ENCODE measurements at regions not wholly inside any gene's neighbourhood (a gene's known extent, or its start where the extent isn't known, plus 50 kb on each side); places are given as distances from the start of the nearest gene placed in this dataset.
"Not testable (repeated sequence)": the region's sequence is repeated elsewhere in the genome, so short reads cannot be mapped to it uniquely, and the experiment has no call there.

DNA sequence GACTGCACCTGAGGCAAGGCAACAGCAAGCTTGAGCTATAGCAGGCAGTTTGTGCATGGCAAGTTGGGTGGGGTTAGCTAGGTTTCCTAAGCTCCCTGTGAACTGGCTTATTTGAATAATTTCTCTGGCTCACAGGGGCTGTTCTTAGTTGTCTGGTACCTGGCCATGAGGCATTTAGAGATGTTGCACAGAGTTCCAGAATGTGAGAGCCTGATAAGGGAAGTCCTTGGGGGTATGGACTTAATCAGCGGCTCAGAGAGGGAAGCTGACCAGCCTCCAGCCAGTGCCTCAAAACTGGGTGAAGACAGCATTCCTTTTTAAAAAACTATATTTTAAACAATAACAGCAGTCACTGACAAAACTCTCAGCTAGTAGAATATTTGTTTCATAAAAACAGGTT is 307.4 kb downstream of the FZD1 start:
- no peak for DNase-seq

DNA sequence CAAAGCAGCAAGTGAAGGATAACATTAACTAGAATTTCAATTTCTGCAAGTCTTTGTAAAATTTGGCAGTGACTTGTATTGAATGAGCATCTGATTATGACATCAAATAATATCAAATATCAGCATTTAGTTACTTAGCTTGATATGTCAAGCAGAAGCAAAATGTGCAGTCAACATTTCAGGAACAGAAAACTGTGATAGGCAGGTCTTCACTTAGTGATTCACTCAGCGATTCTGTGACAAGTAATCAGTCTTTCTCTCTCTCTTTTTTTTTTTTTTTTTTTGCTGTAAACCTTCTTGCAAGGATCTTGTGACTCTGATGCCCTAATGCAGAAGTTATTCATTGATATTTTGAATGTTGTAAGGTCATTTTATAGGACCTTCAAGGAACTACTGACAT is 307.1 kb downstream of the MTERF1 start:
- DNase-seq, result no peak

DNA sequence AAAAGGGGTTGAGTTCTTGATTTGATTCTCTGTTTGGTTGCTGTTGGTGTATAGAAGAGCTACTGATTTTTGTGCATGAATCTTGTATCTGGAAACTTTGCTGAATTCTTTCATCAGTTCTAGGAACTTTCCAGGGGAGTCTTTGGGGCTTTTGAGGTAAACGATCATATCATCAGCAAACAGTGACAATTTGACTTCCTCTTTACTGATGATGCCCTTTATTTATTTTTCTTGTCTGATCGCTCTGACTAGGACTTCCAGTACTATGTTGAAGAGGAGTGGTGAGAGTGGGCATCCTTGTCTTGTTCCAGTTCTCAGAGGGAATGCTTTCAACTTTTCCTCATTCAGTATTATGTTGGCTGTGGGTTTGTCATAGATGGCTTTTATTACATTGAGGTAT is 304.0 kb downstream of the MTERF1 start:
- not testable (repeated sequence) for DNase-seq

DNA sequence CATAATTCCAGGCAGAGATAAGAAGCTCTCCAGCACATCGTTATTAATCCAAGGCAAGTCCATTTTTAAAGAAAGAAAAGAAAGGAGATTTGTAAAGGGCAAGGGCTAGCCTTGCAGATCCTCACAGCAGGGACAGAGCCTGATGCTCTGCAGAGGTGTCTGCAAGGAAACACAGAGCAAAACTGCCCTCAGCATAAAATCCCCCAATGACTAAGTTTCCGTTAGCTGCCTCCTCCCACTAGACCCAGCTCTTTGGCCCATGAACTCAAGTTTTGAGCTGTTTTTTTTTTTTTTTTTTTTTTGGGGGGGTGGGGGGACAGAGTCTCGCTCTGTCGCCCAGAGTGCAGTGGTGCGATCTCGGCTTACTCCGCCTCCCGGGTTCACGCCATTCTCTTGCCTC is 300.7 kb downstream of the MTERF1 start:
- no peak for DNase-seq

DNA sequence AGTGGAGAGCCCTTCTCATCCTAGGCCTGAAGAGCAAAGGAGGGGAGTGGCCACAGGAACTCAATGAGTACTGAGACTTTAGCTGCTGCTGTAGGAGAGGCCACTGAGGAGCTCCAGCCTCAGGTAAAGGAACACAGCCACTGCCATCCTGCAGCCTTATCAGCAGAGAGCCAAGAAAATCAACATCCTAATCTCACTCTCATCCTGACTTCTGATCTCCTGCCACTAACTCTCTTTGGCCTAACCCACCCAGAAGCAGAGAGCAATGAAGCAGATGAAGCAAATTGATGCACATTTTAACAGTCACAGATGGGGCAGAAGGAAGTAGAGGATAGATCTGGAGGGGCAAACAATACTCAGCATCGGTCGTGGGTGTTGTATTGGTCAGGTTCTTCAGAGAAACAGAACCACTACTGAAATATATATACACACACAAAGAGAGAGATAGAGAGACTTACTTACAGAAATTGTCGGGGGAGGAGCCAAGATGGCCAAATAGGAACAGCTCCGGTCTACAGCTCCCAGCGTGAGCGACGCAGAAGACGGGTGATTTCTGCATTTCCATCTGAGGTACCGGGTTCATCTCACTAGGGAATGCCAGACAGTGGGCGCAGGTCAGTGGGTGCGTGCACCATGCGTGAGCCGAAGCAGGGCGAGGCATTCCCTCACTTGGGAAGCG is 297.6 kb downstream of the MTERF1 start:
- DNase-seq, result no peak

DNA sequence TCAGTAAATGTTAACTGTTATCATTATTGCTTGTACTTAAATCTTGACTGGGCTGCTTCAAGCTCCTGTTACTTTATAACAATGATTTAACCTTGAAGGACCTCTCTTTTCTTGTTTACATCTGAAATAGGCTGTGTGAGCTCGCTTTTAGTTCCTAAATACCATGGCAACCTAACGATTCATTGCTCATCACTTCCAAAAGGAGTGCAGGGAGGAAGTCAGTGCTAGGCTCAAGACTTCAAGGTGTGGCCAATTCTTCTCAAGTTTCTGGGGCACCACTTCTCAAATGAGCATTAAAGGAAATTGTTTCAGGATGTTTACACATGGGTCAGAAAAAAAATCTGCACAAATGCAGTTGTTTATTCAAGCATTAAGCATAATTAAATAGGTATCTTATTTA is 284.2 kb downstream of the MTERF1 start:
- no peak for DNase-seq

DNA sequence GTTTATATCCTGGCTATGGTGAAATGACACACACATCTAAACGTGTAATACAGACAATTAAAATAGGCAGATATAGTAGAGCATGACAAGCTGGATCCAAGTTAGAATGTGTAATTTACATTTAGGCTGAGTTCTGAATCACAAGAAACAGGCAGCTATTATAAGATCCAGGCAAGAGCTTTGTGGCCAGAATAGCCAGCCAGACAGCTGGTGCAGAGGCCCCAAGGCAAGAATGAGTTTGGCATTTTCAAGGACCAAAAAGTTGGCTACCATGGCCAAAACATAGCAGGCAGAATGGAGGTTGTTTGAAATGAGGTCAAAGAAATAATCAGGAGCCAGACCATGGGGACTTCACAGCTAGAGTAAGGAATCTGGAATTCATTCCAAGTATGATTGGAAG is 281.7 kb downstream of the MTERF1 start:
- no peak for DNase-seq

DNA sequence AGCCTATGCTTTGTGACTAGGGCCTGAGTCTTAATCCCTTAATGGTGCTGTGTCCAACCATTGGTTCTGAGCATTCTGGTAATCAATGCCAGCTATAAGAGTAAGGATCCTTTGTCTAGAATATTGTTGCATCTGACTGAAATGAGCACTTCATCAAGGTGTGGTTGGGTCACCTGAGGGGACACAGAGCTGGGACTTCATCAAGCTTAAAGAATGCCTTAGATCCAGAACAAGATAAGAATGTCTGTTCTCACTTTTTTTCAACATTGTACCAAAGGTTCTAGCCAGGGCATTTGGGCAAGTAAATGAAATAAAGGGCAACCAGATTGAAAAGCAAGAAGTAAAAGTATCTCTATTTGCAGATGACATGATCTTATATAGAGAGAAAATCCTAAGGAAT is 280.4 kb downstream of the MTERF1 start:
- no peak for DNase-seq

DNA sequence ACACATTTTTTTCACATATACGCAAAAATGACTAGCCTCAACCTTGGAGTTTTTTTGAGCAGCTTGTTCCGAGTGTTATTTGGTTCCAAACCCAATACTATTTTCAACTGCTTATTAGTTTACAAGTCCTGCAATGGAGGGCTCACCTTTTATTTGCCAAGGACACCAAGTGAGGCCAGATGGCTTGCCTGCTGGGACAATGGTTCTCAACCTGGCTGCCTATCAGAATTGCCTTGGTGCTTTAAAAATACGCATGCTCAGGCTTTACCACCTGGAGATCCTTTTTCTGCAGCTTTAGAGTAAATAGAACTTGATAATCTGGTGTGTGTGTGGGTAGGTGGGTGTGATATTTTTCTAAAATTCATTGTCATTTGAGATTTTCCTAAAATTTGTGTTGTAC is 276.8 kb downstream of the MTERF1 start:
- DNase-seq, result no peak

DNA sequence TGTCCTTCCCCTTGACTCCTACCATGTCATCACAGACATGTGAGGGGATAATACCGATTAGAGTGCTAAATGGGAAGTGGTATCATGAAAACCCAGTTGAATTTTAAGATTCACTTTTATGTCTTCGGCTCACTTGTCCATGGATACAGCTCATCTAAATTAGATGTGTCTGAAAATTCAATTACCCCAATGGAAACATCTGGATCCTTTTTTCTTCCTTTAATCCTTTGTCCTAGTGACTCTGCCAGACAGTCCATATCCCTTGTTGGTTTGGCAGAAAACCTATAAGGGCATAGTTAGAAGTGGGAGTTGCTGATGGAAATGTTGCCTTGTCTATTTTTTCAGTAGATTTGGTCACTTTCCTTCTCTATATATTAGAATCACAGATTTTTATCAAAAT is 271.9 kb downstream of the MTERF1 start:
- no peak for DNase-seq

DNA sequence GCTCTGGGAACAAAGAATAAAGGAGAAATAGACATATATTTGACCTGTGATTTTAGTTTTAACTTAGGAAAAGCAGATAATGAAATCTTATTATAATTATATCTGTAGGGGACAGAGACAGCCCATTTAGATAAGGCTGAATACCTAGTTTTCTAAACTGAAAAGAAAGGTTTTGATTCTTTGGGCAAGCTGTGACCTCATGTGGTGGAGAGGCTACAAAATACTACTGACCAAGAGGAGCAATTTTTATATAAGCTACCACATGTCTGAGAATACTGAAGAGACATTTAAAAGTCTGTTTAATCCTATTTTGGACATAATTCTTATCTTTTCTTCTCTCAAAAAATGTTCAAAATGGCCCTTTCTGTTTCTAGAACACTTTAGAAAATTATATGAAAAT is 271.0 kb downstream of the MTERF1 start:
- DNase-seq, result no peak

DNA sequence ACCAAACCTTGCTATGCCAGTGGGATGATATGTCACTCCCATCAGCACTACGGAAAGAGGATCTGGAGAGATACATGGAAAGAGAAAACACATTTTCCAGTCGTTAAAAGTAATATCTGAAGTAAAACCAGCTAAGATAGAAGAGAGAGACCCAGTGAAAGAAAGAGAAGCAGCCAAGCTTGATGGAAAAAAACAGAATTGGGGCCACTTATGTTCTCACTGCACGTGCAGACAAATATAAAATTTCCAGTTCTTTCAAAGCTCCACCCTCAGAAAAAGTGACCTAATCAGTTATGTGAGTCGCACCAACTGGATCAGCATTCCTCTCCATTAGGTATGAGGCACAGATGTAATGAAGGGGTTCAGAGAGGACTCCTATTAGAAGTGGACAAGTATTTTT is 266.1 kb downstream of the MTERF1 start:
- no peak for DNase-seq

DNA sequence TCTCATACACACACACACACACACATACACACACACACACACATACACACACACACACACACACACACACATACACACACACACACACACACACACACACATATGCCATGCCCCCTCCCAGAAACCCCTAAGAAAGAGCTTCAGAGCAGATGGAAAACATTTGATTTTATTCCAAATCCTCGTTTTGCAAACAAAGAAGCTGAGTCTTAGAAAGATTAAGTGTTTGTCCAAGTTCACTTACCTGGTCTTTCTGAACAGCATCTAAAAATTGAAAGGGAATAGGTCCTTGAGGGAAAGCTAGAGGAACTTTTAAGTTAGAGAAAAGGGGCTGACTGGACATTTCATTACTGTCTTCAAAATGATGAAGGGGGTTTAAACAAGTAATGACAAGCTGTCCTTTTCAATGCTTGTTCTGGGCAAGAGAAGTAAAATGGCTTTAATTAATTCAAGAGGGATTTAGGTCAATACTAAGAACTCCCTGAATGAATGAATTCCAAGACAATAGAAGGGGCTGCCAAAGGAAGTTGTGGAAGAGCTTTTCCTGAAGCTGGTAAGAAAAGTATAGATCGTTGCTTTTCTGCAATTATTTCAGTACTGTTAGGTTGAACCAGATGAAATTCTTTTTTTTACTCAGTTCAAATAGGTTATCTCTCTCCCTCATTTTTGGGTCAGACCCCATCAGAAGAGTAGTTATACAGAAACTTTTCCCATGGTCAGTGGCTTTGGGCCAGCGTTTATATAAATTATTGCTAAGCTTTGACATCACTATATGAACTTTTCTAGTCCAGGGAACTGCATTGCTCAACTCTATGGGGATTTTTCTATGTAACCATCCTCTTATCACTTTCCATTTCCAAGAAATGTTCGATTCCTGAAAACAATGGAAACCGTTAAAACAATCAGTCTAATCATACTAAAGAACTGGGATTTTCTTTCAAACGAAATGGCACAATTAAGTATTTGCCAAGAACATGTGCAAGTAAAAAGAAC is 261.4 kb downstream of the MTERF1 start:
- no peak for DNase-seq

DNA sequence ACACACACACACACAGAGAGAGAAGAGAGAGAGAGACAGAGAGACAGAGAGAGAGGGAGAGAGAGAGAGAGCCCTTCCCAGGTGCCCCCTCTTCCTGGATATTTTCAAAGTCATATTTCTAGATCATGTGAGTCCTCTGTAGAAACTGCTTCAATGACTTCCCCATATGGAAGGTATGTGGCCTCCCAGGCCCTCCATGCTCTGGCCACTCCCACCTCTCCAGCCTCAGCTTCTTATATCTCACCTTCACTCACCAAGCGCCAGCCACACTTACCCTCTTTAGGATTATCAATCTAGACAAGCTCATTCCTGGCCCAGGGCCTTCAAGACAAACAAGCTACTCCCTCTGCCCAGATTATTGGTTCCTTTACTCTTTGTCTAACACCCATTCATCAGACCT is 259.7 kb downstream of the MTERF1 start:
- no peak for DNase-seq

DNA sequence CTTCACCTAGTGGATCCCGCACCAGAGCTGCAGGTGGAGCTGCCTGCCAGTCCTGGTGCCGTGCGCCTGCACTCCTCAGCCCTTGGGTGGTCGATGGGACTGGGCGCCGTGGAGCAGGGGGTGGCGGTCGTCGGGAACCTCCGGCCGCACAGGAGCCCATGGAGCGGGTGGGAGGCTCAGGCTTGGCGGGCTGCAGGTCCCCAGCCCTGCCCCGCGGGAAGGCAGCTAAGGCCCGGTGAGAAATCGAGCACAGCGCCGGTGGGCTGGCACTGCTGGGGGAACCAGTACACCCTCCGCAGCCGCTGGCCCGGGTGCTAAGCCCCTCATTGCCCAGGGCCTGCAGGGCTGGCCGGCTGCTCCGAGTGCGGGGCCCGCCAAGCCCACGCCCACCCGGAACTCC is 253.2 kb downstream of the MTERF1 start:
- not testable (repeated sequence) for DNase-seq

DNA sequence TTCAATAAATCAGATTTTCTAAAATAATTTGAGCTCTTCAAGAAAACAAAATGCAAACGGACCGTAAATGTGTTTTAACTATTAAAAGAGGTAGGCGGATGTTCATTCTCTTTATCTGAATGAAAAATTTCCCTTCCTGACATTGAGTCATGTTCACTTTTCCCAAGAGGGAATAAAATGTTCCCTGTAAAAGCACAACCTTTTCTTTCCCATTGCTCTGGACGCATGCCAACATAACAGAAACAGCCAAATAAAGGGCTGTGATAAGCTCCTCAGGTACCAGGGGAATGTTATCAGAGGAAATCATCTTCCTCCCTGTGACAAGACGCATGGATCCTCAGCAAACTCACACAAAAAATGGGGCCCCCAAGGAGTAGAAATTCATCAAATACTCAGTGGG is 251.8 kb downstream of the MTERF1 start:
- peak; percentile 15 for DNase-seq

DNA sequence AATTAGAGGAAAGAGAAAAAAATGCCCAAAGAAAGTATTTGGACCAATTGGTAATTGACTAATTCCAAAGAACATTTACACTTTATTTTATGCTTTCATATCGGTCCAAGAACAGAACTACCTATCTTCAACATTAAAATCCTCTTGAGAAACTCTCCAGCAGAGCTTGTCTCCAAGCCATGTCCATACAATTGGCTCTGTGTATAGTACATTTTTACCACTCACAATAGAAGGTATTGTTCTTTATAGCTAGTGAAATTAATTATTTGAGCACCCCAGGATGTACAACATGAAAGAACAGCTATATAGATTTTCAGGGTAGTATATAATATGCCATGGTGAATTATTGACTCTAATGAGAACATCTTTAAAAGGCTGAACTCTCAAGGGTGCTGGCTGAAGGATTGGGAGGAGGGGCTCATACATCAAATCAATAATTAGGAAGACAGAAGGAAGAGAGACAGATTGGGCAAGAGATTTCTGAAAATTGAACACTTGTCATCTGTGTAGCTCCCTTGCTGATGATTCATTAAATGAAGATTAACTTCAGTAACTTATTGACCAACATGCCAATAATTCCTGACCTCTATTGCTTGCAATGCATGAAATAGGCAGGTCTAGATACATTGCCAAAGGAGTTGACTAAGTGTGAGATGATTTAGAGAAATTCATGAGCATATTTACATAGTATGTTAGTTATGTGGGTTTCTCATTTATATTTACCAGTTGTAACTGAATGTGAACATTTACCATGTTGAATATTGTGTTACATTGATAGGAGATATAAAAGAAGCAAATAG is 249.7 kb downstream of the MTERF1 start:
- peak; percentile 22 for DNase-seq

DNA sequence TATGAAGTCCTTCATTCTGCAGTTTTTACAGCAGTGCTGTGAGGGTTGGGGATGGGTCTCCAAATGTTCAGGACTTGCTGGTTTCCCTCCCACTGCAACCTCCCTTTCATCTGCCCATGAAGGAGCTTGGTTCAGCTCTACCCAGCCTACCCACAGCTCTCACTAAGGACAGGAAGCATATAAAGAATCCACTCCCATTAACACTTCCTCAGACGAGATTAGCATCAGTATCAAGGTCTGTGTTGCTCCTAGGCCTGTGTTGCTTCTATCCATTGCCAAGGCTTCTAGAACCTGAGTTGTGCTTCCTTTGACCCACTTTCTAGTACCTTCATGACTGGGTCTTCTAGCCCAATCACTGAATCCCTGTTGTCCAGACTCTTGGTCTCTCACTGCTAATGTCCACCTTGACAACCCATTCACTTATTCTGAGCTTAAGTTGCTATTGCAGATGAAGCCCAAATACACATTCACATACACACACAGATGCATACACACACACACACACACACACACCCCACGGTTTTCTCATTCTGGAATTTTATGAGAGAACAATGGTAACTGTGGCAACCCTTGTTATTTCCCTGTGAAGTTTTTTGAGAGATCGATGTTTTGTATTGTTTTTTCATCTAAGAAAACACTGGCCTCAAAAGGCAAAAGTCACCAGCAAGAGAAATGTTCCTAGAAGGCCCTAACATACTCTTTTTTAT is 248.1 kb downstream of the MTERF1 start:
- DNase-seq, result no peak

DNA sequence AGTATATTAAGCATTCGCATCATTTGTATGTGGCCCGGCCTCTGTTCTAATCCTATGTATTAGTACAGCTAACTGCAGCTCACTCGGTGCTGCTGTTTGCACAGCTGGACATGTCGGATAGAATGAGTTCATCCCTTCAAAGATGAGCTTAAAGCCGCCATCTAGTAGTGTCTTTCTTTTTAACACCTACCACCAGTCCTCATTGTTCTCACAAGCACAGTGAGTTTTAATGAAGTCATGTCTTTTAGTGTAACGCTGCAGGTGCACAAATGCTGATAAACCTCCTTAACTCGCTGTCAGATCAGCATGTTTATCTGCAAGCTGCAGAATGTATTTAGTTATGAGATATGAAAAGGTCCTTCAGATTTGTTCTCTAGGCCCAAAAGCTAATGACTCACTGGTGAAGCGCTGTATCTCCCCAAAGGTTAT is 247.5 kb downstream of the MTERF1 start:
- no peak for DNase-seq

DNA sequence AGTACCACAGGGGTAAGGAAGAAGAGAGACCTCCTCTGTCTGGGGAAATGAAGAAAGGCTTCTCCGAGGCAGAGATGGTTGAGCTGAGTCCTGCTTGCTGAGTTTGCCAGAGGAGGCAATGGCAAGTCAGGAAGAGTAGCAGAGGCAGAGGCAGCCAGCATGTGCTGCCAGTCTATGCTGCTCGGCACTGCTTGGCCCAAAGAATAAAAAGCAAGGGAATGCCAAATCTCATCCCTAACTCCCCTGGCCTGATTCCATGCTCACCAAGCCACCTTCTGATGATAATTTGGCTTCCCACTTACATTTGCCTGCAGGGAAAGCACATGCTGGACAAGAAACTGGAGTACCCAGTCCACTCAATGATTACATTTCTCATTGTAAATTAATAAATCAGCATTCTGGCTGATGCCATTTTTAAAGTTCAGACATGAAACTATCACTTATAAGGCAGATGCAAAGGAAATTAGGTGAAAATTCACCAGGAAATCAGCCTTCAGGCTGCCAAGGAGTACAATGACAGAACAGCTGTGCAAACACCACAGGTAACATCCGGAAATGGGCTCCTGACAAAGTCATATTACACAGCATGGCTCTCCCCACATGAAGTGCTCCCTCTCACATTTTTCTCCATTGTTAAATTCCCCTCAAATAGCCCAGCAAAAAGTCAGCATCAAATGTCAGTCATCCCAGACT is 245.9 kb downstream of the MTERF1 start:
- DNase-seq, result no peak

DNA sequence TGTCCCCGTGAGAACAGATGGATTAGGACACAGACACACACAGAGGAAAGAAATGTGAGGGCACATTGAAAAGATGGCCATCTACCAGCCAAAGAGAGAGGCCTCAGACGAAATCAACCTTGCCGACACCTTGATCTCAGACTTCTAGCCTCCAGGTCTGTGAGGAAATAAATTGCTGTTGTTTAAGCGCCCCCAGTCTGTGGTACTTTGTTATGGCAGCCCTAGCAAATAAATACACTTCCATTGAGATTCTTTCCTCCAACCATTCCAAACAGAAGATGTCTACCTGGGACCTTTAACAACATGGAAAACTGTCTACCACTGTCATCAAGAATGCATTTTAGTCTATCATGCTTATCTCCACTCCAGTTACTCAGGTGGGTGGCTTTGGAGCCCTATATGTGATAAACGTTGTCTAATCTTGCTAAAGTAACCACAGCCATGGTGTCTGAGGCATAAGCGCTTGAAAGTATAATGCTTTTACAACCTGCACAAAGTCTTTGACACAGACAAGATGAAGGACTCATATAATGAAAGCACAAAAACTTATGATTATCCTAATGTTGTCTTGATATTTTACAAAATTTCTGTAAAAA is 244.3 kb downstream of the MTERF1 start:
- peak; percentile 32 for DNase-seq

DNA sequence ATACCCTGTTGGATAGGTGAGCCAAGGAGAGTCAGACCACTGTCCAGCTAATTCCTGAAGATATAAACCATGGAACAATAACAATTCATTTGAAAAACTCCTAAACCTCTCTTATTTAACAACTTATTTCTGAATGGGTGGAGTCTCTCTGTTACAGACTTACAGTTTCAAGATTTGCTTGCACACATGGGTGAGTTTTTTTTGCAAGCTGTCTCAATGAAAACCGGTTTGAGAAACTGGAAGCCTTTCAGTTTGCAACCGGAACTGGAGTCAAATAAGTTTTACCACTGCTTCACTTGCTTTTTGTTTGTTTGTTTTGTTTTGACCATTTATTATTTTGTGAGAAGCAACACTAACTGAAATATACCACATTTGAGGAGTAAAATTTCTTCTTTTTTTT is 243.8 kb downstream of the MTERF1 start:
- no peak for DNase-seq

Data from fibroblast of skin of right biceps (primary cell).